Endothelial cell of umbilical vein (primary cell): ENCODE measurements at regions not wholly inside any gene's neighbourhood (a gene's known extent, or its start where the extent isn't known, plus 50 kb on each side); places are given as distances from the start of the nearest gene placed in this dataset.

Experiments used
- EZH2 ChIP-seq: IDR thresholded peaks from 2 replicates; pipeline ENCODE4 v1.6.1; 2012; ENCODE audit warnings: borderline replicate concordance, low read depth, mild to moderate bottlenecking, moderate library complexity, low read length, inconsistent platforms; ENCODE audit not compliant: severe bottlenecking
- JUN ChIP-seq: IDR thresholded peaks from 2 replicates; pipeline ENCODE4 v1.6.1; 2011; ENCODE audit warnings: borderline replicate concordance, low read depth; ENCODE audit not compliant: insufficient read length, insufficient read depth
- POLR2A ChIP-seq: IDR thresholded peaks from 2 replicates; pipeline ENCODE4 v1.6.1; 2012; ENCODE audit warnings: low read depth, mild to moderate bottlenecking, control low read depth, low read length
- POLR2AphosphoS5 ChIP-seq: IDR thresholded peaks from 2 replicates; pipeline ENCODE4 v1.6.1; 2012; ENCODE audit warnings: low read depth, mild to moderate bottlenecking, control low read depth, low read length, moderate library complexity; ENCODE audit not compliant: insufficient read depth
- TF ChIP-seq, protein P1 (sequence below), 2 donors: IDR thresholded peaks; 1 replicate in 1 of 2; 2 replicates in 1 of 2; pipeline ENCODE4 v1.5.1; 2011; ENCODE audit warnings: low read length in 2 of 2, mild to moderate bottlenecking in 2 of 2, moderate library complexity in 2 of 2, control low read depth in 1 of 2, inconsistent platforms in 1 of 2, low read depth in 1 of 2; ENCODE audit not compliant: insufficient read depth in 1 of 2; ENCODE audit errors: extremely low read depth in 1 of 2

DNA sequence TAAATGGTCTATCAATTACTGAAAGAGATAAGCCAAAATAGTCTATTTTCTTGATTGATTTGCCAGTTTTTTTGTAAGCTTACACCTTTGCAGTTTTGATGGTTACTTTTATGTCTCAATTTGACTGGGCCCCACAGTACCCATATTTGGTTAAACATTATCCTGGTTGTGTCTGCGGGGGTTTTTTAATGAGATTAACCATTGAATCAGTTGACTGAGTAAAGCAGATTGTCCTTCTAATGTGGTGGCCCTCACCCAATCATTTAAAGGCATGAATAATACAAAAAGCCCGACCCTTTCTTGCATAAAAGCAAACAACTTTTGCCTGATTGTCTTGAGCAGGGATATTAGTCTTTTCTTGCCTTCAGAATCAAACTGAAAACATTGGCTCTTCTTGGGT, 650.0 kb upstream of the RGS18 start:
- TF ChIP-seq JUN (no peak), EZH2 (no peak), POLR2AphosphoS5 (no peak), POLR2A (no peak)
- TF ChIP-seq, protein P1, sequence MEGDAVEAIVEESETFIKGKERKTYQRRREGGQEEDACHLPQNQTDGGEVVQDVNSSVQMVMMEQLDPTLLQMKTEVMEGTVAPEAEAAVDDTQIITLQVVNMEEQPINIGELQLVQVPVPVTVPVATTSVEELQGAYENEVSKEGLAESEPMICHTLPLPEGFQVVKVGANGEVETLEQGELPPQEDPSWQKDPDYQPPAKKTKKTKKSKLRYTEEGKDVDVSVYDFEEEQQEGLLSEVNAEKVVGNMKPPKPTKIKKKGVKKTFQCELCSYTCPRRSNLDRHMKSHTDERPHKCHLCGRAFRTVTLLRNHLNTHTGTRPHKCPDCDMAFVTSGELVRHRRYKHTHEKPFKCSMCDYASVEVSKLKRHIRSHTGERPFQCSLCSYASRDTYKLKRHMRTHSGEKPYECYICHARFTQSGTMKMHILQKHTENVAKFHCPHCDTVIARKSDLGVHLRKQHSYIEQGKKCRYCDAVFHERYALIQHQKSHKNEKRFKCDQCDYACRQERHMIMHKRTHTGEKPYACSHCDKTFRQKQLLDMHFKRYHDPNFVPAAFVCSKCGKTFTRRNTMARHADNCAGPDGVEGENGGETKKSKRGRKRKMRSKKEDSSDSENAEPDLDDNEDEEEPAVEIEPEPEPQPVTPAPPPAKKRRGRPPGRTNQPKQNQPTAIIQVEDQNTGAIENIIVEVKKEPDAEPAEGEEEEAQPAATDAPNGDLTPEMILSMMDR (IDR thresholded peaks at IDR 0.05; ENCODE audit: extremely low read depth in 1 of 2, insufficient read depth in 1 of 2, low read depth in 1 of 2, low read length in 2 of 2), result no peak
